ENCODE measurements at regions not wholly inside any gene's neighbourhood (a gene's known extent, or its start where the extent isn't known, plus 50 kb on each side); places are given as distances from the start of the nearest gene placed in this dataset.

GRCh38 chr6:106855117-106855516 lies 119.4 kb downstream of the CD24 start:
- in situ Hi-C loops (cut with MboI): no loop called here
- POLR2A ChIA-PET: interaction anchor here (2.1 kb wide), 1 partner anchor 42 kb away, joined by 4 read pairs; no protein-coding TSS in a partner anchor
- 69% methylated on average over 4 of the region's 4 CpGs for WGBS (ENCODE audit: insufficient coverage, low coverage, missing lambda C conversion rate)

More at GRCh38 chr6:106855117-106855516, 119.4 kb downstream of the CD24 start:
- Histone ChIP-seq H4K20me1 (replicated peaks; ENCODE audit: control insufficient read depth, insufficient read depth, low read length) (no peaks in the 10 kb centered on the region), H3K9ac (ENCODE audit: insufficient read depth in 1 of 2, low read depth in 2 of 2, low read length in 2 of 2) (no peak overlapping the region), H3K79me2 (ENCODE audit: control insufficient read depth, insufficient read depth, low read length) (no peaks in the 10 kb centered on the region), H3K9me1 (ENCODE audit: control insufficient read depth, insufficient read depth, low read length) (no peaks in the 10 kb centered on the region), H3K36me3 (ENCODE audit: control insufficient read depth, insufficient read depth, low read length) (no peaks in the 10 kb centered on the region), H3K4me3 (no peak overlapping the region), H3K27me3 (ENCODE audit: control insufficient read depth in 2 of 2, insufficient read depth in 2 of 2, low read length in 2 of 2) (no peaks in the 10 kb centered on the region), H2AFZ (ENCODE audit: low read depth, low read length) (no peak overlapping the region), H3K9me3 (replicated peaks; ENCODE audit: control insufficient read depth, insufficient read depth, low read depth, low read length) (peaks cover 10% of the 10 kb centered on the region), H3K27ac (ENCODE audit: extremely low read depth, low read depth, low read length) (no peak overlapping the region), H3K4me2 (ENCODE audit: insufficient read depth, low read length) (no peak overlapping the region), H3K4me1 (replicated peaks in 1 of 2; ENCODE audit: control insufficient read depth in 2 of 2, insufficient read depth in 2 of 2, low read length in 2 of 2) (peaks cover 0 to 34% of the 10 kb centered on the region in 2 experiments; a peak in 4 of 5 replicates)
- no peak for ATAC-seq
- DNase-seq (ENCODE audit: extremely low read depth in 1 of 4, low spot score in 3 of 4): no peak
- BruUV-seq (replicated peaks): no TSS peak
- intact Hi-C loops (cut with micrococcal nuclease): loop anchor here (10.0 kb wide), 1 partner anchor 100 kb away; no protein-coding TSS in a partner anchor
- CTCF ChIA-PET (ENCODE audit: low intra/inter-chr PET ratio): no interaction called here
- FAIRE-seq: no peak
- TF ChIP-seq TBL1XR1 (IDR thresholded peaks at IDR 0.05; ENCODE audit: low read length in 2 of 2) (no peak), HMBOX1 (IDR thresholded peaks at IDR 0.05) (no peak), MTF1 (CRISPR knock-in tag; IDR thresholded peaks at IDR 0.05; ENCODE audit: borderline replicate concordance) (no peak), PTBP1 (IDR thresholded peaks at IDR 0.05; ENCODE audit: low read depth, low read length) (no peak), SIN3B (IDR thresholded peaks at IDR 0.05; ENCODE audit: low read depth) (no peak), ZNF318 (IDR thresholded peaks at IDR 0.05; ENCODE audit: borderline replicate concordance in 1 of 2, low read depth in 1 of 2) (no peak), NR2F6 (CRISPR knock-in tag; IDR thresholded peaks at IDR 0.05) (no peak), ZNF282 (CRISPR knock-in tag; IDR thresholded peaks at IDR 0.05) (no peak), CLOCK (CRISPR knock-in tag; IDR thresholded peaks at IDR 0.05; ENCODE audit: borderline replicate concordance) (no peak), NR2C1 (IDR thresholded peaks at IDR 0.05) (no peak), NR2C1 (tag; IDR thresholded peaks at IDR 0.05) (no peak)

All from K562 (cell line).